ENCODE measurements at regions not wholly inside any gene's neighbourhood (a gene's known extent, or its start where the extent isn't known, plus 50 kb on each side); places are given as distances from the start of the nearest gene placed in this dataset.
A peak's percentile ranks its signal among the peaks of the same experiment; 100 is the strongest.

DNA sequence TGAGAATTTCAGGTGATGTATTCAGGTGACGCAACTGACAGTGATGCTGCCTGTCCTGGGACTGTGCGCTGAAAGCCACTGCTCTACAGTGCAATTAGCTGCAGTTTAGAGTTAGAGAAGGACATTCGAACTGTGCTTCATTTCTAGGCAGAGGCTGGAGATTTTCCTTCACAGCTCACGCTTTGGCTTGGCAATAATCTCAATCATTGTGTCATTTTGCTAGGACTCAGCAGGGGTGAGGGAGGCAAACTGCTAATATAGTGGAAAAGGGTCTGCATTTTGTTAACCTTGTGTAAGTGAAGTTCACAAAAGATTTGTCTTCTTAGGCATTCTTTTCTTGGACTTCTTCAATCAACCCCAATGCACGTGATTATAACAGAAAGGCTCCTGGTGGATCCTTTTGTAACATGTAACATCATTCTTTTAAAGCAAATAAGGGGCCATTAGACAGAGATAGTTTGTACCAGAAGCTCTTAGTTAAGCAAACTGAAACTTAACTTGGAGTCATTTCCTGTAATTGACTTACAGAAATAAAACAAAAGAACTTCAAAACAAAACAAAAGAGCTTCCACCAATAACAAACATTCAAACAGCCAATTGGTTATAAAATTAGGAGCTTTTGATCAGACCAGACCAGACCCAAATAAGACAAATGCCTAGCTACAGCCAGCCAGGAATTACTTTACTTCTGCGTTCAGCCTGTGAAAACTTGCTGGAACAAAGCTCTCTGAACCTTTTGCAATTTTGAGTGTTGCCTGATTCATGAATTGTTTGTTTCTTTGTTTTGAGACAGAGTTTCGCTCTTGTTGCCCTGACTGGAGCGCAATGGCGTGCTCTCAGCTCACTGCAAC, 1376.3 kb upstream of the CELF4 start:
- Histone ChIP-seq H3K9me3 (ENCODE audit: low read length) (peaks cover 10% of the 10 kb centered on the region), H3K27me3 (ENCODE audit: insufficient read depth, low read length) (no peaks in the 10 kb centered on the region), H3K36me3 (ENCODE audit: insufficient read depth, low read length) (no peaks in the 10 kb centered on the region; the same call in 1 of the 2 replicates), H3K9ac (ENCODE audit: low read length) (no peak overlapping the region), H3K4me2 (ENCODE audit: low read length) (peak overlapping the region; percentile 42; the same call in 1 of the 2 replicates), H3K79me2 (ENCODE audit: insufficient read depth, low read length) (no peaks in the 10 kb centered on the region), H3K4me1 (ENCODE audit: insufficient read depth, low read length, severe bottlenecking) (peaks cover 8% of the 10 kb centered on the region), H3F3A (ENCODE audit: insufficient read depth, low read length) (no peaks in the 10 kb centered on the region), H3K4me3 (ENCODE audit: low read depth, low read length, poor library complexity, severe bottlenecking) (peak overlapping the region; percentile 53), H2AFZ (ENCODE audit: low read length) (peak overlapping the region; percentile 99), H4K20me1 (ENCODE audit: insufficient read depth, low read length) (no peaks in the 10 kb centered on the region), H3K9me2 (ENCODE audit: low read depth, low read length) (no peaks in the 10 kb centered on the region), H3K27ac (ENCODE audit: low read depth, low read length, poor library complexity, severe bottlenecking) (no peak overlapping the region)
- TF ChIP-seq EZH2 (IDR thresholded peaks at IDR 0.05; ENCODE audit: borderline replicate concordance, low read length): no peak
- TF ChIP-seq, protein P1, sequence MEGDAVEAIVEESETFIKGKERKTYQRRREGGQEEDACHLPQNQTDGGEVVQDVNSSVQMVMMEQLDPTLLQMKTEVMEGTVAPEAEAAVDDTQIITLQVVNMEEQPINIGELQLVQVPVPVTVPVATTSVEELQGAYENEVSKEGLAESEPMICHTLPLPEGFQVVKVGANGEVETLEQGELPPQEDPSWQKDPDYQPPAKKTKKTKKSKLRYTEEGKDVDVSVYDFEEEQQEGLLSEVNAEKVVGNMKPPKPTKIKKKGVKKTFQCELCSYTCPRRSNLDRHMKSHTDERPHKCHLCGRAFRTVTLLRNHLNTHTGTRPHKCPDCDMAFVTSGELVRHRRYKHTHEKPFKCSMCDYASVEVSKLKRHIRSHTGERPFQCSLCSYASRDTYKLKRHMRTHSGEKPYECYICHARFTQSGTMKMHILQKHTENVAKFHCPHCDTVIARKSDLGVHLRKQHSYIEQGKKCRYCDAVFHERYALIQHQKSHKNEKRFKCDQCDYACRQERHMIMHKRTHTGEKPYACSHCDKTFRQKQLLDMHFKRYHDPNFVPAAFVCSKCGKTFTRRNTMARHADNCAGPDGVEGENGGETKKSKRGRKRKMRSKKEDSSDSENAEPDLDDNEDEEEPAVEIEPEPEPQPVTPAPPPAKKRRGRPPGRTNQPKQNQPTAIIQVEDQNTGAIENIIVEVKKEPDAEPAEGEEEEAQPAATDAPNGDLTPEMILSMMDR (IDR thresholded peaks at IDR 0.05; ENCODE audit: low read length): no peak

DNA sequence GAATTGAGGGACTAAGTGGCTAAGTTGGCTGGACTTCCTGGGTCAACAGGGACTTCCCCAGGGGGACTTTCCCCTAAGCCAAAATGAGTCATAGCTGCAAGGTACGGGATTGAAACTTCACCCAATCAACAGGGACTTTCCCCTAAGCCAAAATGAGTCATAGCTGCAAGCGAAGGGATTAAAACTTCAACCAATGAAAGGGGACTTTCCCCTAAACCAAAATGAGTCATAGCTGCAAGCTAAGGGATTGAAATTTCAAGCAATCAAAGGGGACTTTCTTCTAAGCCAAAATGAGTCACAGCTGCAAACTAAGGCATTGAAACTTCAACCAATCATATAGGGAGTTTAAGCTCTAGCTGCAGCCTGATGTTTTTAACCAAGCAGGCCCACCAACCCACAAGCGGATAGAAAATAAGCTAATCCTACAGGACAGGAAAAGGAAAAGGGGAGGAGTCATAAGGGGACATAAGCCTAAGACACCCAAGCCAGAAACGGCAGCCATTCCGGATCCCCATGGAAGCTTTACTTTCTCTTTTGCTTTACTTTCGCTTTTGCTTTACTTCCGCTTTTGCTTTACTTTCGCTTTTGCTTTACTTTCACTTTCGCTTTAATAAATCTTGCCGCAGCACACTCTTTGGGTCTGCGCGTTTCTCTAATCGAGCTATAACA, 1375.4 kb upstream of the CELF4 start:
- TF ChIP-seq, protein P1 (IDR thresholded peaks at IDR 0.05; ENCODE audit: low read length): no peak
- TF ChIP-seq EZH2 (IDR thresholded peaks at IDR 0.05; ENCODE audit: borderline replicate concordance, low read length): no peak
- Histone ChIP-seq H3K9me3 (ENCODE audit: low read length) (peaks cover 10% of the 10 kb centered on the region), H3K36me3 (ENCODE audit: insufficient read depth, low read length) (no peaks in the 10 kb centered on the region; the same call in 1 of the 2 replicates), H3K27me3 (ENCODE audit: insufficient read depth, low read length) (no peaks in the 10 kb centered on the region), H3K4me1 (ENCODE audit: insufficient read depth, low read length, severe bottlenecking) (peaks cover 8% of the 10 kb centered on the region), H3K4me2 (ENCODE audit: low read length) (peak overlapping the region; percentile 42), H3K27ac (ENCODE audit: low read depth, low read length, poor library complexity, severe bottlenecking) (no peak overlapping the region), H2AFZ (ENCODE audit: low read length) (peak overlapping the region; percentile 99), H4K20me1 (ENCODE audit: insufficient read depth, low read length) (no peaks in the 10 kb centered on the region), H3F3A (ENCODE audit: insufficient read depth, low read length) (no peaks in the 10 kb centered on the region), H3K4me3 (ENCODE audit: low read depth, low read length, poor library complexity, severe bottlenecking) (peak overlapping the region; percentile 53), H3K9ac (ENCODE audit: low read length) (no peak overlapping the region), H3K79me2 (ENCODE audit: insufficient read depth, low read length) (no peaks in the 10 kb centered on the region), H3K9me2 (ENCODE audit: low read depth, low read length) (no peaks in the 10 kb centered on the region)

DNA sequence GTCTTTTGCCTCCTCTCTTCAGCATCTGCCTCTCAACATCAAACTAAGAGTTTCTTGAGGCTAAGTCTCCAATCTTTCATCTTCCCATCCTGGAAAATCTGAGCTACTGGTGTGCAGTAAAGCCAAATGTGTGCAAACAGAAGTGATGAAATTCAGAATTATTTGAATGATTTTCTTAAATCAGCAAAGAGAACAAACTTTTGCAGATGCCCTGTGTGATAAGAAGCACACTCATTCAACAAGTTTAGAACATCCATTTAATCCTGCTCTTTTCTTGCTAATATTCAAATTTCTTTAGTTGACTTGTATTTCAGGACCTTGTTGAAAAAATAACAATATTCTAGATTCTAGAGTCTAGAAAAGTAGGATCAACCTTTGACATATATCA, 1374.9 kb upstream of the CELF4 start:
- TF ChIP-seq, protein P1 (IDR thresholded peaks at IDR 0.05; ENCODE audit: low read length): no peak
- TF ChIP-seq EZH2 (IDR thresholded peaks at IDR 0.05; ENCODE audit: borderline replicate concordance, low read length): no peak
- Histone ChIP-seq H3K27me3 (ENCODE audit: insufficient read depth, low read length) (no peaks in the 10 kb centered on the region), H3K79me2 (ENCODE audit: insufficient read depth, low read length) (no peaks in the 10 kb centered on the region), H4K20me1 (ENCODE audit: insufficient read depth, low read length) (no peaks in the 10 kb centered on the region), H3K9me3 (ENCODE audit: low read length) (peaks cover 10% of the 10 kb centered on the region), H3K9me2 (ENCODE audit: low read depth, low read length) (no peaks in the 10 kb centered on the region), H3K4me2 (ENCODE audit: low read length) (no peak overlapping the region), H3K36me3 (ENCODE audit: insufficient read depth, low read length) (no peaks in the 10 kb centered on the region; the same call in 1 of the 2 replicates), H3K4me1 (ENCODE audit: insufficient read depth, low read length, severe bottlenecking) (peaks cover 8% of the 10 kb centered on the region), H3K4me3 (ENCODE audit: low read depth, low read length, poor library complexity, severe bottlenecking) (no peak overlapping the region), H3K27ac (ENCODE audit: low read depth, low read length, poor library complexity, severe bottlenecking) (no peak overlapping the region), H3K9ac (ENCODE audit: low read length) (no peak overlapping the region), H3F3A (ENCODE audit: insufficient read depth, low read length) (no peaks in the 10 kb centered on the region), H2AFZ (ENCODE audit: low read length) (peak overlapping the region; percentile 99)
